GM20000 (cell line): ENCODE measurements at regions not wholly inside any gene's neighbourhood (a gene's known extent, or its start where the extent isn't known, plus 50 kb on each side); places are given as distances from the start of the nearest gene placed in this dataset.

Experiments used
- DNase-seq: peaks from one replicate; pipeline ENCODE4 v3.0.0; 2012; ENCODE audit warnings: low spot score
- CTCF ChIP-seq: IDR thresholded peaks from 2 replicates; pipeline ENCODE4 v1.5.1; 2012; ENCODE audit warnings: mild to moderate bottlenecking, control low read depth; ENCODE audit errors: extremely low read depth, missing control alignments

DNA sequence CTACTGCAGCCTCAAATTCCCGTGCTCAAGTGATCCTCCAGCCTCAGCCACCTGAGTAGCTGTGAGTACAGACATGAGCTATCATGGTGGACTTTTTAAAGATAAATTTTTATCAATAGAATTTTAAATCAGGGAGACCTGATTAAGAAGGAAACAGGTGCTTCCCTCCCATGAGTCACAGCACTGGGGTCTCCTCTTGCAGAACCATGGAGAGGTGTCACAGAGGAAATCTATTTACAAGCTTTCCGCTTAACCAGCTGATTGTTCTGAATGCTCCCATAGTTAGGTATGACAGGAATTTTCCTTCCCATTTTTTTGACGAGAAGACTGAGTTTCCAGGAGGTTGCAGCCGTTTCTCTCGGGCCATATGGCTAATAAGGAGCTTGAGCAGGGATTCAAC, 516.1 kb downstream of the MIAT start:
- no peak for TF ChIP-seq CTCF
- no peak for DNase-seq

DNA sequence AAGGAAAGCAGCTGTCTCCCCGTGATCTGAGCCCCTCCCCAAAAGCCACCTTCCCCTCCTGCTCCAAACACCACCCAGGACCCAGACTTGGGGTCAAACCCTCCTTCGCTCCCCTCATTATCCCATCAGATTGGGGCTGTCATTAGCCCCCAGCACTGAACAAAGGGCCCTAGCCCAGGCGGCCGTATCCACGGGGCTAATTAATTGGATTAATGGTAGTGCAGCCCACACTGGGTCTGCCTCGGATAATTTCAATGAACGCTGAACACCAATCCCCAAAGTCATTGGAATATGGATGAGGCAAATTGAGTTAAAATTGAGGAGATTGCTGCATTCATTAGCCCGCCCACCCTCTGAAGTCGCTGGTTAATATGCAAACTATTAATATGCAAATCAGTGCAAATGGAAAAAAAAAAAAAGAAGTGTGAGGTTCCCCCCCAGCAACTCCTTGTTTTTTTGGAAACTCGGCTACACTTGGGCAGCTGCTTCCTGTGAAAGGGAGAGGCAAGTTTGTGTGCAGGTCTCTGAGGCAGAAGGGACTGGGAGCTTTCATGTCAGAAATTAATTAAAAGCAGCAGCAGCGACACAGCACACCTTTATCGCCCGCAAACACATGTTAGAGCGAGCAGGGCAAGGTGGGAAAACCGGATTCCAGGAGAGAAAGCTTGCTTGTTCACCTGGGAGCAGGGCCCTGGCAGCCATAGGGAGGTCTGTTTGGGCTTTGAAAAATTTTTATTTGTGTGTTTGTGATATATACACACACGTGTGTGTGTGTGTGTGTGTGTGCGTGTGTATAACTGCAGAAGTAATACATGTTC, 517.8 kb downstream of the MIAT start:
- no peak for TF ChIP-seq CTCF
- DNase-seq, result no peak

GRCh38 chr22:27175974-27176373, 518.6 kb downstream of the MIAT start:
- TF ChIP-seq CTCF, result no peak
- no peak for DNase-seq

DNA sequence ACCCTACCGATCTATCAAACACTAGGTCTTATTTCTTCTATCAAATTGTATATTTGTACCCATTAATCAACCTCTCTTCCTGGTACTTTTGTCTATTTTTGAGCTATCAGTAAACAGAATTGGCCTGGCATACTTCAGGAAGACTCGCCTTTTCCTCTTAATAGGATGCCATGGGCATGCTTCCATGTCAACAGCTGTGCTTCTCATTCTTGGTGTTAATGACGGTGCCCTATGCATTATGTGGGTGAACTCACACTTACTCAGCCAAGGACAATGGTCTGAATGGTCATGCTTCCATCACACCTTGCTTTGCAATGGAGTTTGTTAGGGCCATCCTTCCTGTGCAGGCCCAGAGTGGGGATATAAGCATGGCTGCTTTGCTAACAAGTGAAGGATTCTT, 521.8 kb downstream of the MIAT start:
- TF ChIP-seq CTCF, result no peak

GRCh38 chr22:27181537-27181936, 524.1 kb downstream of the MIAT start:
- no peak for TF ChIP-seq CTCF
- no peak for DNase-seq

More for the DNA sequence above, 521.8 kb downstream of the MIAT start:
- DNase-seq, result no peak

- no peak for DNase-seq
- no peak for TF ChIP-seq CTCF
These were observed 526.1 kb downstream of the MIAT start for GRCh38 chr22:27183474-27183873.

- no peak for DNase-seq
- no peak for TF ChIP-seq CTCF
These were observed 527.8 kb downstream of the MIAT start for GRCh38 chr22:27185099-27185709.
